Keratinocyte (primary cell): ENCODE measurements at regions not wholly inside any gene's neighbourhood (a gene's known extent, or its start where the extent isn't known, plus 50 kb on each side); places are given as distances from the start of the nearest gene placed in this dataset.

Experiments
- DNase-seq: peaks from one replicate; pipeline ENCODE4 v3.0.0-alpha.2; 2011; ENCODE audit warnings: low read depth, missing footprints, low spot score
- FAIRE-seq: peaks from 2 replicates; lab custom pipeline; 2011; peaks lifted over from hg19 to GRCh38; lab: Jason Lieb, UNC
- H2AFZ ChIP-seq: 2 replicates; pipeline ENCODE4 v1.6.0; 2012; ENCODE audit warnings: low read length, control low read depth, inconsistent platforms; ENCODE audit not compliant: control insufficient read depth
- H3K27ac ChIP-seq: 2 replicates; pipeline ENCODE4 v1.5.1; 2011; ENCODE audit warnings: low read length; ENCODE audit not compliant: control insufficient read depth, insufficient read depth
- H3K27me3 ChIP-seq: 3 replicates; pipeline ENCODE4 v1.6.0; 2011; ENCODE audit warnings: low read length; ENCODE audit not compliant: control insufficient read depth, insufficient read depth; ENCODE audit errors: extremely low read depth
- H3K36me3 ChIP-seq, 2 experiments: 2 replicates in 1 of 2; 3 replicates in 1 of 2; pipeline ENCODE4 v1.5.1; 2011; ENCODE audit warnings: low read length in 2 of 2, mild to moderate bottlenecking in 1 of 2; ENCODE audit not compliant: control insufficient read depth in 2 of 2, insufficient read depth in 2 of 2; ENCODE audit errors: extremely low read depth in 1 of 2
- H3K4me1 ChIP-seq: 3 replicates; pipeline ENCODE4 v1.5.1; 2011; ENCODE audit warnings: low read length; ENCODE audit not compliant: control insufficient read depth, insufficient read depth; ENCODE audit errors: extremely low read depth
- H3K4me2 ChIP-seq: 3 replicates; pipeline ENCODE4 v1.6.0; 2011; ENCODE audit warnings: low read depth, low read length; ENCODE audit not compliant: control insufficient read depth, insufficient read depth; ENCODE audit errors: extremely low read depth
- H3K4me3 ChIP-seq, 3 experiments: fragments of 200-600 bp in 1 of 3; sonication (generic) in 1 of 3; 2 replicates in 2 of 3; 3 replicates in 1 of 3; pipeline ENCODE4 v1.5.1; 2011 to 2016; ENCODE audit warnings: low read length in 3 of 3, mild to moderate bottlenecking in 3 of 3, control low read depth in 2 of 3, inconsistent platforms in 1 of 3, low read depth in 1 of 3, mixed read lengths in 1 of 3, mixed run types in 1 of 3, moderate library complexity in 1 of 3; ENCODE audit not compliant: control insufficient read depth in 2 of 3, insufficient read depth in 2 of 3; ENCODE audit errors: extremely low read depth in 1 of 3
- H3K79me2 ChIP-seq: 2 replicates; pipeline ENCODE4 v1.6.0; 2012; ENCODE audit warnings: low read length; ENCODE audit not compliant: control insufficient read depth, insufficient read depth
- H3K9ac ChIP-seq: 3 replicates; pipeline ENCODE4 v1.6.0; 2011; ENCODE audit warnings: low read length; ENCODE audit not compliant: control insufficient read depth, insufficient read depth; ENCODE audit errors: extremely low read depth
- H3K9me1 ChIP-seq: 3 replicates; pipeline ENCODE4 v1.6.0; 2011; ENCODE audit warnings: low read length; ENCODE audit not compliant: control insufficient read depth, insufficient read depth; ENCODE audit errors: extremely low read depth
- H3K9me3 ChIP-seq: 2 replicates; pipeline ENCODE4 v1.5.1; 2012; ENCODE audit warnings: low read depth, low read length; ENCODE audit not compliant: control insufficient read depth
- H4K20me1 ChIP-seq: 3 replicates; pipeline ENCODE4 v1.6.0; 2011; ENCODE audit warnings: low read length; ENCODE audit not compliant: control insufficient read depth, insufficient read depth; ENCODE audit errors: extremely low read depth
- EZH2 ChIP-seq: IDR thresholded peaks from one replicate; pipeline ENCODE4 v1.6.1; 2012; ENCODE audit warnings: inconsistent platforms, mild to moderate bottlenecking, low read length, moderate library complexity
- dilution Hi-C: fragments of 300-500 bp; cut with MboI; formaldehyde crosslinking; loops from one replicate; pipeline ENCODE4 v1.7.0; 2020; ENCODE audit warnings: low sequenced_read_pairs; ENCODE audit not compliant: extremely low pct_ligation_motif_present
- TF ChIP-seq, protein P1 (sequence below), 3 experiments: IDR thresholded peaks in 1 of 3; conservative IDR thresholded peaks in 1 of 3; optimal IDR thresholded peaks in 1 of 3; 2 replicates in 2 of 3; 3 replicates in 1 of 3; pipeline versions ENCODE3 to v1.5.1; 2011; ENCODE audit warnings: low read length in 3 of 3, mild to moderate bottlenecking in 3 of 3, moderate library complexity in 2 of 3, control low read depth in 1 of 3, inconsistent platforms in 1 of 3; ENCODE audit not compliant: insufficient read depth in 2 of 3; ENCODE audit errors: extremely low read depth in 1 of 3

DNA sequence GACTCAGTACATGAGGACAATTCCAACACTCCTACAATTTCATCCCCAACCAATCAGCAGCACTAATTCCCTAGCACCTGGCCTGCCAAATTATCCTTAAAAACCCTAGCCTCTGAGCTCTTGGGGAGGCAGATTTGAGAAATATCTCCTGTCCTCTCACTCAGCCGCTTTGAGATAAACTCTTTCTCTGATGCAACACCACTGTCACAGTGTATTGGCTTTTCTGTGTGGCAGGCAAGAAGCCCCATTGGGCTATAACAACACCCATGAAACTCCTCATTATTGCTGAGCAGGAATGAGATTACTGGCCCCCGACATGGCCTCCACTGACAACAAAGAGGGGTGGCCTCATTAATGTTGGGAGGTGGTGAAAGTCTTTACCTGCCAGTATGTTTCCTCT is 515.5 kb downstream of the HACE1 start:
- H3K36me3 ChIP-seq = no peaks in the 10 kb centered on the region
- no peak for FAIRE-seq
- no peak overlapping the region for H3K27ac ChIP-seq
- H4K20me1 ChIP-seq = no peaks in the 10 kb centered on the region
- H2AFZ ChIP-seq = no peak overlapping the region
- TF ChIP-seq, protein P1, sequence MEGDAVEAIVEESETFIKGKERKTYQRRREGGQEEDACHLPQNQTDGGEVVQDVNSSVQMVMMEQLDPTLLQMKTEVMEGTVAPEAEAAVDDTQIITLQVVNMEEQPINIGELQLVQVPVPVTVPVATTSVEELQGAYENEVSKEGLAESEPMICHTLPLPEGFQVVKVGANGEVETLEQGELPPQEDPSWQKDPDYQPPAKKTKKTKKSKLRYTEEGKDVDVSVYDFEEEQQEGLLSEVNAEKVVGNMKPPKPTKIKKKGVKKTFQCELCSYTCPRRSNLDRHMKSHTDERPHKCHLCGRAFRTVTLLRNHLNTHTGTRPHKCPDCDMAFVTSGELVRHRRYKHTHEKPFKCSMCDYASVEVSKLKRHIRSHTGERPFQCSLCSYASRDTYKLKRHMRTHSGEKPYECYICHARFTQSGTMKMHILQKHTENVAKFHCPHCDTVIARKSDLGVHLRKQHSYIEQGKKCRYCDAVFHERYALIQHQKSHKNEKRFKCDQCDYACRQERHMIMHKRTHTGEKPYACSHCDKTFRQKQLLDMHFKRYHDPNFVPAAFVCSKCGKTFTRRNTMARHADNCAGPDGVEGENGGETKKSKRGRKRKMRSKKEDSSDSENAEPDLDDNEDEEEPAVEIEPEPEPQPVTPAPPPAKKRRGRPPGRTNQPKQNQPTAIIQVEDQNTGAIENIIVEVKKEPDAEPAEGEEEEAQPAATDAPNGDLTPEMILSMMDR (optimal IDR thresholded peaks at IDR 0.05 in 1 of 3, IDR thresholded peaks at IDR 0.05 in 1 of 3, conservative IDR thresholded peaks at IDR 0.05 in 1 of 3; ENCODE audit: extremely low read depth in 1 of 3, insufficient read depth in 2 of 3, low read length in 3 of 3) = no peak
- no peak for TF ChIP-seq EZH2
- H3K27me3 ChIP-seq = no peaks in the 10 kb centered on the region
- no peak for DNase-seq
- no peak overlapping the region for H3K9ac ChIP-seq
- H3K4me1 ChIP-seq = no peaks in the 10 kb centered on the region
- dilution Hi-C loops = no loop called here
- H3K79me2 ChIP-seq = no peaks in the 10 kb centered on the region
- H3K9me3 ChIP-seq = peaks cover 4% of the 10 kb centered on the region
- no peak overlapping the region for H3K4me3 ChIP-seq
- H3K4me2 ChIP-seq = no peak overlapping the region
- H3K9me1 ChIP-seq = no peaks in the 10 kb centered on the region

DNA sequence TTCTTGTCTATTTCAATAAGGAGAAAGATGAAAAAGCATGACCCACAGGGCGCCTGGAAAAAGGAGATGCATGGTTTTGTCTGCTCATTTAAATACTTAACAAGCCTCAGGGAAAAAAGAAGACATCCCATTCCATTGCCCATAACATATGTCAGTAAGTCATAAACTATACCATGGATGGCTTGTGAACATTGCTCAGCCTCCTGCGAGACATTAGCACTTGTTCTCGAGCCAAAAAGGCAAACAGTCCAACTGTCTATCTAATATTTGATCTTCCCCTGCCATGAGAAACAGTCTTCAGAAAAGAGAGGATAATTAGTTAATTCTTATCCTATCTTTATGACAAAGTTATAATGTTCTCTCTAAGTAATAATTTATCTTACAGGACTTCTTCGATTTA is 527.4 kb downstream of the HACE1 start:
- Histone ChIP-seq H3K4me2 (no peak overlapping the region), H3K36me3 (no peaks in the 10 kb centered on the region), H4K20me1 (no peaks in the 10 kb centered on the region), H2AFZ (no peak overlapping the region), H3K79me2 (no peaks in the 10 kb centered on the region), H3K4me3 (no peak overlapping the region), H3K27ac (no peak overlapping the region), H3K4me1 (no peaks in the 10 kb centered on the region), H3K9me1 (no peaks in the 10 kb centered on the region), H3K27me3 (no peaks in the 10 kb centered on the region), H3K9ac (no peak overlapping the region), H3K9me3 (no peaks in the 10 kb centered on the region)
- TF ChIP-seq, protein P1 (optimal IDR thresholded peaks at IDR 0.05 in 1 of 3, IDR thresholded peaks at IDR 0.05 in 1 of 3, conservative IDR thresholded peaks at IDR 0.05 in 1 of 3; ENCODE audit: extremely low read depth in 1 of 3, insufficient read depth in 2 of 3, low read length in 3 of 3) = no peak
- no peak for TF ChIP-seq EZH2
- FAIRE-seq (no peak), DNase-seq (no peak)
- dilution Hi-C loops = no loop called here
